Ishikawa (cell line): ENCODE measurements at regions not wholly inside any gene's neighbourhood (a gene's known extent, or its start where the extent isn't known, plus 50 kb on each side); places are given as distances from the start of the nearest gene placed in this dataset.

Source experiments
- CREB1 ChIP-seq: IDR thresholded peaks from 2 replicates; pipeline ENCODE4 v1.6.1; 2012; ENCODE audit warnings: low read depth
- EP300 ChIP-seq: IDR thresholded peaks from 2 replicates; pipeline ENCODE4 v1.6.1; 2012; ENCODE audit warnings: borderline replicate concordance
- FOXM1 ChIP-seq: IDR thresholded peaks from 2 replicates; pipeline ENCODE4 v1.6.1; 2012; ENCODE audit warnings: low read depth, borderline replicate concordance
- MAX ChIP-seq: IDR thresholded peaks from 2 replicates; pipeline ENCODE4 v1.6.1; 2012
- TAF1 ChIP-seq: IDR thresholded peaks from 2 replicates; pipeline ENCODE4 v1.6.1; 2012; ENCODE audit warnings: low read depth, mild to moderate bottlenecking
- USF1 ChIP-seq: IDR thresholded peaks from 2 replicates; pipeline ENCODE4 v1.6.1; 2012
- YY1 ChIP-seq: IDR thresholded peaks from 2 replicates; pipeline ENCODE4 v1.6.1; 2012; ENCODE audit warnings: low read depth

- TF ChIP-seq CREB1 (no peak), YY1 (no peak), TAF1 (no peak), EP300 (no peak), USF1 (no peak), FOXM1 (no peak), MAX (no peak)
These were observed 275.7 kb upstream of the KIF2A start for GRCh38 chr5:62030326-62030725.
